ENCODE measurements at regions not wholly inside any gene's neighbourhood (a gene's known extent, or its start where the extent isn't known, plus 50 kb on each side); places are given as distances from the start of the nearest gene placed in this dataset.
A peak's percentile ranks its signal among the peaks of the same experiment; 100 is the strongest.

- H3K9ac ChIP-seq (ENCODE audit: low read length): no peak overlapping the region
- no peak for DNase-seq (ENCODE audit: low read depth)
- H3K4me3 ChIP-seq (ENCODE audit: low read length): no peak overlapping the region
- H3K4me1 ChIP-seq (ENCODE audit: control insufficient read depth, insufficient read depth, low read length): peaks cover 10% of the 10 kb centered on the region
- H3K36me3 ChIP-seq (ENCODE audit: control insufficient read depth, insufficient read depth, low read length, severe bottlenecking): no peaks in the 10 kb centered on the region
- H3K9me3 ChIP-seq (ENCODE audit: control insufficient read depth, low read length): no peaks in the 10 kb centered on the region
- no peaks in the 10 kb centered on the region for H3K27me3 ChIP-seq (replicated peaks; ENCODE audit: control insufficient read depth, insufficient read depth, low read length)
Measured at GRCh38 chr15:96092186-96092585, 238.3 kb upstream of the NR2F2 start.

GRCh38 chr15:96093063-96093462 is 237.4 kb upstream of the NR2F2 start:
- Histone ChIP-seq H3K9me3 (ENCODE audit: control insufficient read depth, low read length) (no peaks in the 10 kb centered on the region), H3K36me3 (ENCODE audit: control insufficient read depth, insufficient read depth, low read length, severe bottlenecking) (no peaks in the 10 kb centered on the region), H3K27me3 (replicated peaks; ENCODE audit: control insufficient read depth, insufficient read depth, low read length) (no peaks in the 10 kb centered on the region), H3K4me3 (ENCODE audit: low read length) (no peak overlapping the region), H3K4me1 (ENCODE audit: control insufficient read depth, insufficient read depth, low read length) (peaks cover 1% of the 10 kb centered on the region), H3K9ac (ENCODE audit: low read length) (no peak overlapping the region)
- DNase-seq (ENCODE audit: low read depth): peak; percentile 45

- Histone ChIP-seq H3K27me3 (replicated peaks; ENCODE audit: control insufficient read depth, insufficient read depth, low read length) (no peaks in the 10 kb centered on the region), H3K9me3 (ENCODE audit: control insufficient read depth, low read length) (no peaks in the 10 kb centered on the region), H3K4me1 (ENCODE audit: control insufficient read depth, insufficient read depth, low read length) (no peaks in the 10 kb centered on the region), H3K4me3 (ENCODE audit: low read length) (no peak overlapping the region), H3K9ac (ENCODE audit: low read length) (no peak overlapping the region), H3K36me3 (ENCODE audit: control insufficient read depth, insufficient read depth, low read length, severe bottlenecking) (no peaks in the 10 kb centered on the region)
- no peak for DNase-seq (ENCODE audit: low read depth)
Measured at GRCh38 chr15:96097661-96098060, 232.8 kb upstream of the NR2F2 start.

GRCh38 chr15:96102631-96103030 is 227.9 kb upstream of the NR2F2 start:
- Histone ChIP-seq H3K9ac (ENCODE audit: low read length) (no peak overlapping the region), H3K9me3 (ENCODE audit: control insufficient read depth, low read length) (no peaks in the 10 kb centered on the region), H3K36me3 (ENCODE audit: control insufficient read depth, insufficient read depth, low read length, severe bottlenecking) (no peaks in the 10 kb centered on the region), H3K4me1 (ENCODE audit: control insufficient read depth, insufficient read depth, low read length) (no peaks in the 10 kb centered on the region), H3K4me3 (ENCODE audit: low read length) (no peak overlapping the region), H3K27me3 (replicated peaks; ENCODE audit: control insufficient read depth, insufficient read depth, low read length) (peaks cover 6% of the 10 kb centered on the region)
- DNase-seq (ENCODE audit: low read depth): no peak

GRCh38 chr15:96106181-96106580 is 224.3 kb upstream of the NR2F2 start:
- H3K4me3 ChIP-seq (ENCODE audit: low read length): no peak overlapping the region
- no peaks in the 10 kb centered on the region for H3K4me1 ChIP-seq (ENCODE audit: control insufficient read depth, insufficient read depth, low read length)
- no peaks in the 10 kb centered on the region for H3K9me3 ChIP-seq (ENCODE audit: control insufficient read depth, low read length)
- DNase-seq (ENCODE audit: low read depth): no peak
- no peaks in the 10 kb centered on the region for H3K36me3 ChIP-seq (ENCODE audit: control insufficient read depth, insufficient read depth, low read length, severe bottlenecking)
- H3K9ac ChIP-seq (ENCODE audit: low read length): no peak overlapping the region
- peaks cover 6% of the 10 kb centered on the region for H3K27me3 ChIP-seq (replicated peaks; ENCODE audit: control insufficient read depth, insufficient read depth, low read length)

- no peaks in the 10 kb centered on the region for H3K4me1 ChIP-seq (ENCODE audit: control insufficient read depth, insufficient read depth, low read length)
- no peaks in the 10 kb centered on the region for H3K9me3 ChIP-seq (ENCODE audit: control insufficient read depth, low read length)
- H3K9ac ChIP-seq (ENCODE audit: low read length): no peak overlapping the region
- H3K4me3 ChIP-seq (ENCODE audit: low read length): no peak overlapping the region
- DNase-seq (ENCODE audit: low read depth): no peak
- H3K36me3 ChIP-seq (ENCODE audit: control insufficient read depth, insufficient read depth, low read length, severe bottlenecking): no peaks in the 10 kb centered on the region
- peaks cover 6% of the 10 kb centered on the region for H3K27me3 ChIP-seq (replicated peaks; ENCODE audit: control insufficient read depth, insufficient read depth, low read length)
Measured at GRCh38 chr15:96106628-96107027, 223.9 kb upstream of the NR2F2 start.

GRCh38 chr15:96107916-96108315 is 222.6 kb upstream of the NR2F2 start:
- no peak for DNase-seq (ENCODE audit: low read depth)
- Histone ChIP-seq H3K36me3 (ENCODE audit: control insufficient read depth, insufficient read depth, low read length, severe bottlenecking) (no peaks in the 10 kb centered on the region), H3K27me3 (replicated peaks; ENCODE audit: control insufficient read depth, insufficient read depth, low read length) (peaks cover 6% of the 10 kb centered on the region), H3K9me3 (ENCODE audit: control insufficient read depth, low read length) (no peaks in the 10 kb centered on the region), H3K9ac (ENCODE audit: low read length) (no peak overlapping the region), H3K4me3 (ENCODE audit: low read length) (no peak overlapping the region), H3K4me1 (ENCODE audit: control insufficient read depth, insufficient read depth, low read length) (no peaks in the 10 kb centered on the region)

- H3K27me3 ChIP-seq (replicated peaks; ENCODE audit: control insufficient read depth, insufficient read depth, low read length): peaks cover 6% of the 10 kb centered on the region
- H3K4me3 ChIP-seq (ENCODE audit: low read length): no peak overlapping the region
- no peak for DNase-seq (ENCODE audit: low read depth)
- H3K9ac ChIP-seq (ENCODE audit: low read length): no peak overlapping the region
- H3K36me3 ChIP-seq (ENCODE audit: control insufficient read depth, insufficient read depth, low read length, severe bottlenecking): no peaks in the 10 kb centered on the region
- H3K9me3 ChIP-seq (ENCODE audit: control insufficient read depth, low read length): no peaks in the 10 kb centered on the region
- no peaks in the 10 kb centered on the region for H3K4me1 ChIP-seq (ENCODE audit: control insufficient read depth, insufficient read depth, low read length)
Measured at GRCh38 chr15:96108405-96108804, 222.1 kb upstream of the NR2F2 start.

- Histone ChIP-seq H3K4me3 (ENCODE audit: low read length) (no peak overlapping the region), H3K36me3 (ENCODE audit: control insufficient read depth, insufficient read depth, low read length, severe bottlenecking) (no peaks in the 10 kb centered on the region), H3K27me3 (replicated peaks; ENCODE audit: control insufficient read depth, insufficient read depth, low read length) (peaks cover 6% of the 10 kb centered on the region), H3K4me1 (ENCODE audit: control insufficient read depth, insufficient read depth, low read length) (no peaks in the 10 kb centered on the region), H3K9ac (ENCODE audit: low read length) (no peak overlapping the region), H3K9me3 (ENCODE audit: control insufficient read depth, low read length) (no peaks in the 10 kb centered on the region)
- no peak for DNase-seq (ENCODE audit: low read depth)
Measured at GRCh38 chr15:96109820-96110219, 220.7 kb upstream of the NR2F2 start.

- no peaks in the 10 kb centered on the region for H3K9me3 ChIP-seq (ENCODE audit: control insufficient read depth, low read length)
- H3K4me3 ChIP-seq (ENCODE audit: low read length): no peak overlapping the region
- no peaks in the 10 kb centered on the region for H3K27me3 ChIP-seq (replicated peaks; ENCODE audit: control insufficient read depth, insufficient read depth, low read length)
- peaks cover 6% of the 10 kb centered on the region for H3K4me1 ChIP-seq (ENCODE audit: control insufficient read depth, insufficient read depth, low read length)
- no peaks in the 10 kb centered on the region for H3K36me3 ChIP-seq (ENCODE audit: control insufficient read depth, insufficient read depth, low read length, severe bottlenecking)
- H3K9ac ChIP-seq (ENCODE audit: low read length): no peak overlapping the region
- no peak for DNase-seq (ENCODE audit: low read depth)
Measured at GRCh38 chr15:96112018-96112417, 218.5 kb upstream of the NR2F2 start.

GRCh38 chr15:96115642-96116041 is 214.9 kb upstream of the NR2F2 start:
- Histone ChIP-seq H3K9ac (ENCODE audit: low read length) (no peak overlapping the region), H3K27me3 (replicated peaks; ENCODE audit: control insufficient read depth, insufficient read depth, low read length) (no peaks in the 10 kb centered on the region), H3K4me3 (ENCODE audit: low read length) (no peak overlapping the region), H3K9me3 (ENCODE audit: control insufficient read depth, low read length) (no peaks in the 10 kb centered on the region), H3K4me1 (ENCODE audit: control insufficient read depth, insufficient read depth, low read length) (peaks cover 6% of the 10 kb centered on the region), H3K36me3 (ENCODE audit: control insufficient read depth, insufficient read depth, low read length, severe bottlenecking) (no peaks in the 10 kb centered on the region)
- DNase-seq (ENCODE audit: low read depth): peak; percentile 45

- no peaks in the 10 kb centered on the region for H3K9me3 ChIP-seq (ENCODE audit: control insufficient read depth, low read length)
- no peak overlapping the region for H3K9ac ChIP-seq (ENCODE audit: low read length)
- peaks cover 19% of the 10 kb centered on the region for H3K4me1 ChIP-seq (ENCODE audit: control insufficient read depth, insufficient read depth, low read length)
- no peaks in the 10 kb centered on the region for H3K36me3 ChIP-seq (ENCODE audit: control insufficient read depth, insufficient read depth, low read length, severe bottlenecking)
- no peak for DNase-seq (ENCODE audit: low read depth)
- H3K27me3 ChIP-seq (replicated peaks; ENCODE audit: control insufficient read depth, insufficient read depth, low read length): no peaks in the 10 kb centered on the region
- H3K4me3 ChIP-seq (ENCODE audit: low read length): no peak overlapping the region
Measured at GRCh38 chr15:96117270-96117669, 213.2 kb upstream of the NR2F2 start.

Data from adipocyte (in vitro differentiated cells).